Renal cortical epithelial cell (primary cell): ENCODE measurements at regions not wholly inside any gene's neighbourhood (a gene's known extent, or its start where the extent isn't known, plus 50 kb on each side); places are given as distances from the start of the nearest gene placed in this dataset.
"Not testable (repeated sequence)": the region's sequence is repeated elsewhere in the genome, so short reads cannot be mapped to it uniquely, and the experiment has no call there.

Experiments
- DNase-seq: peaks from one replicate; pipeline ENCODE4 v3.0.0-alpha.2; 2011; ENCODE audit warnings: low read depth

GRCh38 chr2:144629935-144630334 is 110.0 kb upstream of the ZEB2 start:
- no peak for DNase-seq

- peak; percentile 23 for DNase-seq
Observed at GRCh38 chr2:144628566-144628965, 108.6 kb upstream of the ZEB2 start.

- DNase-seq: peak; percentile 32
Observed at GRCh38 chr2:144625626-144626025, 105.7 kb upstream of the ZEB2 start.

- DNase-seq: peak; percentile 36
Observed at GRCh38 chr2:144625226-144625625, 105.3 kb upstream of the ZEB2 start.

GRCh38 chr2:144624451-144624850 is 104.5 kb upstream of the ZEB2 start:
- DNase-seq: no peak

- not testable (repeated sequence) for DNase-seq
Observed at GRCh38 chr2:144622373-144622772, 102.5 kb upstream of the ZEB2 start.

- no peak for DNase-seq
Observed at GRCh38 chr2:144621266-144621665, 101.3 kb upstream of the ZEB2 start.

- no peak for DNase-seq
Observed at GRCh38 chr2:144619760-144620159, 99.8 kb upstream of the ZEB2 start.

- not testable (repeated sequence) for DNase-seq
Observed at GRCh38 chr2:144617171-144617570, 97.3 kb upstream of the ZEB2 start.

- no peak for DNase-seq
Observed at GRCh38 chr2:144615866-144616565, 96.1 kb upstream of the ZEB2 start.

- no peak for DNase-seq
Observed at GRCh38 chr2:144607891-144608521, 88.1 kb upstream of the ZEB2 start.

- no peak for DNase-seq
Observed at GRCh38 chr2:144607099-144607498, 87.2 kb upstream of the ZEB2 start.

- no peak for DNase-seq
Observed at GRCh38 chr2:144606466-144607095, 86.7 kb upstream of the ZEB2 start.

GRCh38 chr2:144605231-144605840 is 85.4 kb upstream of the ZEB2 start:
- no peak for DNase-seq

GRCh38 chr2:144603334-144603733 is 83.4 kb upstream of the ZEB2 start:
- DNase-seq: no peak

GRCh38 chr2:144598906-144599305 is 79.0 kb upstream of the ZEB2 start:
- no peak for DNase-seq

GRCh38 chr2:144597894-144598593 is 78.1 kb upstream of the ZEB2 start:
- DNase-seq: no peak

GRCh38 chr2:144597388-144597787 is 77.5 kb upstream of the ZEB2 start:
- no peak for DNase-seq

GRCh38 chr2:144596073-144596871 is 76.4 kb upstream of the ZEB2 start:
- peak; percentile 54 for DNase-seq

GRCh38 chr2:144595686-144596072 is 75.8 kb upstream of the ZEB2 start:
- no peak for DNase-seq

- DNase-seq: no peak
Observed at GRCh38 chr2:144595279-144595678, 75.4 kb upstream of the ZEB2 start.
